ENCODE measurements at regions not wholly inside any gene's neighbourhood (a gene's known extent, or its start where the extent isn't known, plus 50 kb on each side); places are given as distances from the start of the nearest gene placed in this dataset.

- Histone ChIP-seq H3K79me2 (ENCODE audit: control insufficient read depth, insufficient read depth, low read length) (no peaks in the 10 kb centered on the region), H3K4me3 (replicated peaks in 1 of 4; ENCODE audit: control extremely low read depth in 1 of 4, insufficient read depth in 1 of 4, low read depth in 3 of 4, low read length in 4 of 4) (no peak overlapping the region), H4K20me1 (ENCODE audit: control insufficient read depth, extremely low read depth, insufficient read depth, low read length) (no peaks in the 10 kb centered on the region), H3K27me3 (ENCODE audit: control insufficient read depth, insufficient read depth, low read length) (no peaks in the 10 kb centered on the region), H3K27ac (ENCODE audit: insufficient read depth, low read length) (no peak overlapping the region), H3K4me1 (ENCODE audit: control insufficient read depth, extremely low read depth, insufficient read depth, low read length) (no peaks in the 10 kb centered on the region), H3K4me2 (ENCODE audit: extremely low read depth, insufficient read depth, low read length) (no peak overlapping the region), H3K9me3 (ENCODE audit: control insufficient read depth, insufficient read depth, low read depth, low read length) (no peaks in the 10 kb centered on the region), H2AFZ (ENCODE audit: low read length) (no peak overlapping the region), H3K36me3 (ENCODE audit: control insufficient read depth, insufficient read depth, low read length) (no peaks in the 10 kb centered on the region), H3K9ac (ENCODE audit: insufficient read depth, low read length) (no peak overlapping the region)
- TF ChIP-seq EZH2 (IDR thresholded peaks at IDR 0.05; ENCODE audit: low read length, missing control alignments) (no peak), CTCF (conservative IDR thresholded peaks at IDR 0.05 in 1 of 2, IDR thresholded peaks at IDR 0.05 in 1 of 2; ENCODE audit: low read depth in 1 of 2, low read length in 2 of 2) (no peak)
- DNase-seq (ENCODE audit: low read depth in 2 of 2): no peak
Observed at GRCh38 chr5:92467695-92468094, 1084.6 kb upstream of the ARRDC3 start.

GRCh38 chr5:92460505-92460904 is 1077.4 kb upstream of the ARRDC3 start:
- Histone ChIP-seq H3K4me1 (ENCODE audit: control insufficient read depth, extremely low read depth, insufficient read depth, low read length) (no peaks in the 10 kb centered on the region), H3K27ac (ENCODE audit: insufficient read depth, low read length) (no peak overlapping the region), H3K36me3 (ENCODE audit: control insufficient read depth, insufficient read depth, low read length) (no peaks in the 10 kb centered on the region), H2AFZ (ENCODE audit: low read length) (no peak overlapping the region), H3K4me3 (replicated peaks in 1 of 4; ENCODE audit: control extremely low read depth in 1 of 4, insufficient read depth in 1 of 4, low read depth in 3 of 4, low read length in 4 of 4) (no peak overlapping the region), H3K27me3 (ENCODE audit: control insufficient read depth, insufficient read depth, low read length) (no peaks in the 10 kb centered on the region), H3K4me2 (ENCODE audit: extremely low read depth, insufficient read depth, low read length) (no peak overlapping the region), H3K9ac (ENCODE audit: insufficient read depth, low read length) (no peak overlapping the region), H3K79me2 (ENCODE audit: control insufficient read depth, insufficient read depth, low read length) (no peaks in the 10 kb centered on the region), H4K20me1 (ENCODE audit: control insufficient read depth, extremely low read depth, insufficient read depth, low read length) (no peaks in the 10 kb centered on the region), H3K9me3 (ENCODE audit: control insufficient read depth, insufficient read depth, low read depth, low read length) (no peaks in the 10 kb centered on the region)
- no peak for DNase-seq (ENCODE audit: low read depth in 2 of 2)
- no peak for TF ChIP-seq EZH2 (IDR thresholded peaks at IDR 0.05; ENCODE audit: low read length, missing control alignments)
- no peak for TF ChIP-seq CTCF (conservative IDR thresholded peaks at IDR 0.05 in 1 of 2, IDR thresholded peaks at IDR 0.05 in 1 of 2; ENCODE audit: low read depth in 1 of 2, low read length in 2 of 2)

- no peaks in the 10 kb centered on the region for H3K79me2 ChIP-seq (ENCODE audit: control insufficient read depth, insufficient read depth, low read length)
- TF ChIP-seq CTCF (conservative IDR thresholded peaks at IDR 0.05 in 1 of 2, IDR thresholded peaks at IDR 0.05 in 1 of 2; ENCODE audit: low read depth in 1 of 2, low read length in 2 of 2): no peak
- TF ChIP-seq EZH2 (IDR thresholded peaks at IDR 0.05; ENCODE audit: low read length, missing control alignments): no peak
- H3K27me3 ChIP-seq (ENCODE audit: control insufficient read depth, insufficient read depth, low read length): no peaks in the 10 kb centered on the region
- H3K4me1 ChIP-seq (ENCODE audit: control insufficient read depth, extremely low read depth, insufficient read depth, low read length): no peaks in the 10 kb centered on the region
- H2AFZ ChIP-seq (ENCODE audit: low read length): no peak overlapping the region
- DNase-seq (ENCODE audit: low read depth in 2 of 2): no peak
- no peak overlapping the region for H3K9ac ChIP-seq (ENCODE audit: insufficient read depth, low read length)
- H3K4me2 ChIP-seq (ENCODE audit: extremely low read depth, insufficient read depth, low read length): no peak overlapping the region
- no peaks in the 10 kb centered on the region for H3K9me3 ChIP-seq (ENCODE audit: control insufficient read depth, insufficient read depth, low read depth, low read length)
- H3K4me3 ChIP-seq (replicated peaks in 1 of 4; ENCODE audit: control extremely low read depth in 1 of 4, insufficient read depth in 1 of 4, low read depth in 3 of 4, low read length in 4 of 4): no peak overlapping the region
- H3K27ac ChIP-seq (ENCODE audit: insufficient read depth, low read length): no peak overlapping the region
- no peaks in the 10 kb centered on the region for H4K20me1 ChIP-seq (ENCODE audit: control insufficient read depth, extremely low read depth, insufficient read depth, low read length)
- no peaks in the 10 kb centered on the region for H3K36me3 ChIP-seq (ENCODE audit: control insufficient read depth, insufficient read depth, low read length)
Observed at GRCh38 chr5:92459654-92460053, 1076.5 kb upstream of the ARRDC3 start.

Measured in fibroblast of lung (primary cell).